ENCODE measurements at regions not wholly inside any gene's neighbourhood (a gene's known extent, or its start where the extent isn't known, plus 50 kb on each side); places are given as distances from the start of the nearest gene placed in this dataset.

DNA sequence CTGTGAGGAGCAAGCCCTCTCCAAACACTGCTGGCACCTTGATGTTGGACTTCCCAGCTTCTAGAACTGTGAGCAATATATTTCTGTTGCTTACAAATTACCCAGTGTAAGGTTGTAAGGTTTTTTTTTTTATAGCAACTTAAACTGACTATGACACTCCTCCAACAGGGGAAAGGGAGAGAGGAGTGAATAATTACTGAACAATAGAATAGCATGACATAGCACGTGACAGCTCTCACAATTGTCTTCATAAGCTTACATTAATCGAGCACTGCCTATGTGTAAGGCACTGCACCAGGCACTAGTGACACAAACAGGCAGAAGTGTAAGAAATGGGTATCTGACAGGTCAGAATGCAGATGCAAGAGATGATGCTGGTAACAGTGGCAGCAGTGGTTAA is 136.9 kb downstream of the FAT3 start:
- TF ChIP-seq EZH2 (IDR thresholded peaks at IDR 0.05; ENCODE audit: insufficient read depth, poor library complexity, severe bottlenecking) (no peak), EZH2phosphoT487 (IDR thresholded peaks at IDR 0.05; ENCODE audit: insufficient read depth, low read depth) (no peak)

Measured in GM23248 (cell line).